HL-60 (cell line): ENCODE measurements at regions not wholly inside any gene's neighbourhood (a gene's known extent, or its start where the extent isn't known, plus 50 kb on each side); places are given as distances from the start of the nearest gene placed in this dataset.

Experiments
- DNase-seq, 2 experiments: peaks; one replicate each; pipeline ENCODE4 v3.0.0-alpha.2; 2010 to 2020; ENCODE audit warnings: low read depth in 1 of 2, low spot score in 1 of 2
- H3K27ac ChIP-seq: fragments of 250-450 bp; sonication (Bioruptor Pico); replicated peaks from 2 replicates; pipeline ENCODE4 v1.5.1; 2020; ENCODE audit warnings: mild to moderate bottlenecking, moderate library complexity
- H3K27me3 ChIP-seq: fragments of 250-450 bp; sonication (Bioruptor Pico); 2 replicates; pipeline ENCODE4 v1.5.1; 2021; ENCODE audit warnings: mild to moderate bottlenecking, moderate library complexity; ENCODE audit not compliant: insufficient read depth, poor library complexity, severe bottlenecking
- H3K4me3 ChIP-seq: replicated peaks from 2 replicates; pipeline ENCODE4 v1.5.1; 2011; ENCODE audit warnings: mild to moderate bottlenecking, control low read depth, low read length; ENCODE audit not compliant: insufficient read depth
- CTCF ChIP-seq: IDR thresholded peaks from one replicate; pipeline ENCODE4 v1.5.1; 2011; ENCODE audit warnings: low read length, control low read depth, inconsistent platforms; ENCODE audit not compliant: insufficient read depth
- GABPA ChIP-seq: IDR thresholded peaks from 2 replicates; pipeline ENCODE4 v1.6.1; 2012; ENCODE audit warnings: low read depth
- POLR2AphosphoS5 ChIP-seq: IDR thresholded peaks from 2 replicates; pipeline ENCODE4 v1.6.1; 2012; ENCODE audit warnings: low read depth
- REST ChIP-seq: IDR thresholded peaks from 2 replicates; pipeline ENCODE4 v1.6.1; 2012; ENCODE audit warnings: low read depth; ENCODE audit not compliant: insufficient replicate concordance
- SPI1 ChIP-seq: IDR thresholded peaks from 2 replicates; pipeline ENCODE4 v1.6.1; 2012; ENCODE audit warnings: low read depth, mild to moderate bottlenecking, borderline replicate concordance

GRCh38 chr12:34354239-34355200 lies 332.2 kb downstream of the ALG10 start:
- TF ChIP-seq POLR2AphosphoS5 (no peak), SPI1 (no peak), GABPA (no peak), REST (no peak), CTCF (no peak)
- no peak overlapping the region for H3K27ac ChIP-seq
- DNase-seq = no peak

GRCh38 chr12:34356233-34356987 lies 334.1 kb downstream of the ALG10 start:
- no peak for DNase-seq
- no peak overlapping the region for H3K4me3 ChIP-seq
- H3K27me3 ChIP-seq = no peaks in the 10 kb centered on the region
- H3K27ac ChIP-seq = no peak overlapping the region
- TF ChIP-seq POLR2AphosphoS5 = no peak

More at GRCh38 chr12:34354239-34355200, 332.2 kb downstream of the ALG10 start:
- Histone ChIP-seq H3K27me3 (no peaks in the 10 kb centered on the region), H3K4me3 (no peak overlapping the region)

- no peaks in the 10 kb centered on the region for H3K27me3 ChIP-seq
- TF ChIP-seq POLR2AphosphoS5 (no peak), REST (no peak), GABPA (no peak), SPI1 (no peak), CTCF (no peak)
- no peak overlapping the region for H3K27ac ChIP-seq
- no peak for DNase-seq
- H3K4me3 ChIP-seq = no peak overlapping the region
Measured at GRCh38 chr12:34357791-34358190, 335.5 kb downstream of the ALG10 start.

- Histone ChIP-seq H3K4me3 (no peak overlapping the region), H3K27me3 (no peaks in the 10 kb centered on the region), H3K27ac (no peak overlapping the region)
- no peak for DNase-seq
- TF ChIP-seq CTCF (no peak), SPI1 (no peak), REST (no peak), POLR2AphosphoS5 (no peak), GABPA (no peak)
Measured at GRCh38 chr12:34358198-34358597, 335.9 kb downstream of the ALG10 start.
